Progenitor cell of endocrine pancreas (in vitro differentiated cells): ENCODE measurements at regions not wholly inside any gene's neighbourhood (a gene's known extent, or its start where the extent isn't known, plus 50 kb on each side); places are given as distances from the start of the nearest gene placed in this dataset.

Experiments used
- DNase-seq: peaks from one replicate; pipeline ENCODE4 v3.0.0; 2021; ENCODE audit warnings: low spot score; ENCODE audit not compliant: unreplicated experiment
- H3K27ac Mint-ChIP-seq: 2 replicates; pipeline ENCODE4 v1.8.0; 2021; ENCODE audit warnings: mild to moderate bottlenecking, moderate library complexity, mixed read lengths
- H3K27me3 Mint-ChIP-seq: 2 replicates; pipeline ENCODE4 v1.8.0; 2021; ENCODE audit warnings: mixed read lengths
- H3K36me3 Mint-ChIP-seq: 2 replicates; pipeline ENCODE4 v1.8.0; 2022; ENCODE audit warnings: mixed read lengths; ENCODE audit not compliant: insufficient read depth
- H3K4me1 Mint-ChIP-seq: 2 replicates; pipeline ENCODE4 v1.8.0; 2021; ENCODE audit warnings: low read depth, mixed read lengths
- H3K4me3 Mint-ChIP-seq: 2 replicates; pipeline ENCODE4 v1.8.0; 2021; ENCODE audit warnings: low read depth, mild to moderate bottlenecking, moderate library complexity, mixed read lengths
- H3K9me3 Mint-ChIP-seq: 2 replicates; pipeline ENCODE4 v1.8.0; 2021; ENCODE audit warnings: low read depth, mixed read lengths
- TF ChIP-seq, protein P1 (sequence below): fragments of 200-600 bp; sonication (generic); IDR thresholded peaks from one replicate; pipeline ENCODE4 v1.5.0; 2021; ENCODE audit warnings: antibody characterized with exemption, mild to moderate bottlenecking; ENCODE audit not compliant: unreplicated experiment

DNA sequence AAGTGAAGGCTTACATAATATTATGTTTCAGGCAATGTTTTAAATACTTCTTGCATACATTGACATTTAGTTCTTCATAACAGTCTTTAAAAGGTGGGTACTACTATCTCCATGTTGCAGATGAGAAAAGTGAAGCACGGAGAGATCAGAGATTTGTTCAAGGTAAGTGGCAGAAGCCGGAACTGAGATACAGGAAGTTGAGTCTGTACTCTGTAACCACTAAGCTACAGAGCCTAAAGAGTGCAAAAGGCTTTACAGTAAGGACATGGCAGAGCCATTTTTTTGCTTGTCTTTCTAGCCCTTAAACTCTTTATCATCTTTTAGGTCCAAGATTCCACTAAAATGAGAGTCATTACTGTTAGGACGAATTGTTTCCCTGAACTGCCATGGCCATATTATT lies 186.5 kb upstream of the PEX5L start:
- no peaks in the 10 kb centered on the region for H3K4me1 Mint-ChIP-seq
- H3K27me3 Mint-ChIP-seq, result no peaks in the 10 kb centered on the region
- H3K36me3 Mint-ChIP-seq, result peaks cover under 1% of the 10 kb centered on the region
- DNase-seq, result no peak
- TF ChIP-seq, protein P1, sequence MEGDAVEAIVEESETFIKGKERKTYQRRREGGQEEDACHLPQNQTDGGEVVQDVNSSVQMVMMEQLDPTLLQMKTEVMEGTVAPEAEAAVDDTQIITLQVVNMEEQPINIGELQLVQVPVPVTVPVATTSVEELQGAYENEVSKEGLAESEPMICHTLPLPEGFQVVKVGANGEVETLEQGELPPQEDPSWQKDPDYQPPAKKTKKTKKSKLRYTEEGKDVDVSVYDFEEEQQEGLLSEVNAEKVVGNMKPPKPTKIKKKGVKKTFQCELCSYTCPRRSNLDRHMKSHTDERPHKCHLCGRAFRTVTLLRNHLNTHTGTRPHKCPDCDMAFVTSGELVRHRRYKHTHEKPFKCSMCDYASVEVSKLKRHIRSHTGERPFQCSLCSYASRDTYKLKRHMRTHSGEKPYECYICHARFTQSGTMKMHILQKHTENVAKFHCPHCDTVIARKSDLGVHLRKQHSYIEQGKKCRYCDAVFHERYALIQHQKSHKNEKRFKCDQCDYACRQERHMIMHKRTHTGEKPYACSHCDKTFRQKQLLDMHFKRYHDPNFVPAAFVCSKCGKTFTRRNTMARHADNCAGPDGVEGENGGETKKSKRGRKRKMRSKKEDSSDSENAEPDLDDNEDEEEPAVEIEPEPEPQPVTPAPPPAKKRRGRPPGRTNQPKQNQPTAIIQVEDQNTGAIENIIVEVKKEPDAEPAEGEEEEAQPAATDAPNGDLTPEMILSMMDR, result no peak
- H3K27ac Mint-ChIP-seq, result no peak overlapping the region
- no peak overlapping the region for H3K4me3 Mint-ChIP-seq
- H3K9me3 Mint-ChIP-seq, result peaks cover 36% of the 10 kb centered on the region

DNA sequence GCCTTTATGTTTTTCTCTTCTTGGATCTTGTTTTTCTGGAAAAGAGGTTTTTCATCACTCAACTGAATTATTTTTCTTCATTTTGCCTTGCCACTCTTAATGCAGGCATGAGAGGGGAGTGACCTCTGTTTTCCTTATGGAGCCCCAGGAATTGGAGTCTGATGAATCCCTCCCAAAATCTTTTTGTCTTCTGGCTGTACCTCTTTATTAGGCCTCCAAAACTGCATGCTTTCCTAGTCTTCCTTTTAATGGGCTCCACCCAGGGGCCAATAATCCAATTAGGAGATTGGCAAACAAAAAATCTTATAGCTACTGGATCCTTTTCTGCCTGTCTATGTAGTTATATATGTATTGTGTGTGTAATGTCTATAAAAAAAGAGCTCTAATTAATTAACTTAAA lies 192.4 kb upstream of the PEX5L start:
- Mint-ChIP-seq H3K9me3 (peaks cover 48% of the 10 kb centered on the region), H3K4me1 (no peaks in the 10 kb centered on the region), H3K4me3 (no peak overlapping the region), H3K27me3 (no peaks in the 10 kb centered on the region), H3K36me3 (peaks cover 2% of the 10 kb centered on the region), H3K27ac (no peak overlapping the region)
- no peak for DNase-seq
- TF ChIP-seq, protein P1, result no peak

DNA sequence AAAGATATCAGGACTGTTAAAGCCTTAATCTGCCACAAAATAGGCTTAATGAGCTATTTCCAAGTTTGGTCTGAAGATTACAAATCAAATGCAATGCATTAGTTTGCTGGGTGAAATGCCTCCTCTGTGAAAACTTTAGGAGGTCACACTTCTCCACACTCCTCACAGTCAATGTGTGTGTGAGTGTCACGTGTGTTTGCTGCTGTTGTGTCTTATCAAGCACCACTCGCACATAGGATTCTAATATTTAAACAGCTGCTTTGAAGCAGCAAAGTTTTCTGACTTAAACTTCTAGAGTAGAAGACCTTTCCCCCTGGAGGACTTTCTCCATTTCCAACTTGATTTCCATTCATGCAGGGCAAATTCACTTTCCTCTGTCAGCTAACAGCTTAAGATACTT lies 203.2 kb upstream of the PEX5L start:
- H3K4me3 Mint-ChIP-seq, result no peak overlapping the region
- no peak for DNase-seq
- H3K36me3 Mint-ChIP-seq, result no peaks in the 10 kb centered on the region
- H3K27me3 Mint-ChIP-seq, result no peaks in the 10 kb centered on the region
- H3K27ac Mint-ChIP-seq, result no peak overlapping the region
- TF ChIP-seq, protein P1, result no peak
- H3K4me1 Mint-ChIP-seq, result peaks cover 4% of the 10 kb centered on the region
- peaks cover 11% of the 10 kb centered on the region for H3K9me3 Mint-ChIP-seq

DNA sequence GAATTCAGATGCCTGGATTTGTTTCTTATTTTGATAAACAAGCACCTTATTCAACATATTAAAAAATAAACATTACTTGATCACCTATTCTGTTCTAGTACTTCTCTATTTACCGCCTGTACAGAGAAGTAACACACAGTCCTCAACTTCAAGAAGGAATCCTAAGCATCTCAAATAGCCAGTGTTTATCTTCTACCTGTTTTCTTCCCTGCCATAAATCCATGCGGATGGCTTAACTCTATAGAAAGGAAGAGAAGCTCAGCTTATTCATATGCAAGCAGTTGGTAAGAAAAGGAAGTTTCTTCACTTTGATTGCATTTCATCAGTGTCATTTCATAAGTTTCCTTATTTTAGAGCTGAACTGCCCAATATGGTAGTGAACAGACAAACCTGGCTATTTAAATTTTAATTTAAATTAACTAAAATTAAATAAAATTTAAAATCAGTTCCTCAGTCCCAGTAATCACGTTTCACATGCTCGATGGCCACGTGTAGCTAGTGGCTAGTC lies 210.0 kb upstream of the PEX5L start:
- Mint-ChIP-seq H3K4me1 (no peaks in the 10 kb centered on the region), H3K9me3 (peaks cover 3% of the 10 kb centered on the region), H3K27ac (no peak overlapping the region), H3K36me3 (no peaks in the 10 kb centered on the region), H3K4me3 (no peak overlapping the region), H3K27me3 (no peaks in the 10 kb centered on the region)
- TF ChIP-seq, protein P1, result no peak
- no peak for DNase-seq

DNA sequence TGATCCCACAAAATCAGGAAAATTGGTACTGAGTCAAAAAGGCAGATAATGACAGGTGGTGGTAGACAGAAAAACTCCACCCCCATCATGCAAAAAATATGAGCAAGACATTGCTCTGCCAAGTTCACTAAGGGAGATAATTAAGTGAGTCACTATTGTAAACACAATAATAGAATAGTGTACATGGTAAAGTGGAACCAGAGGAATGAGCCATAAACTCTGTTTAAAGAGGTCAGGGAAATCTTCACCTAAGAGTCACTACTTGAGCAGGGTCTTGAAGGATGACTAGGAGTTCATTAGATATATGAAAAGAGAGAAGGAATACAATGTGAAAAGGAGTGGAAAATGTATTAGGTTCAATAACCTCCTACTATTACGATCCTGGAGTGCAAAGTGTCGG lies 213.4 kb upstream of the PEX5L start:
- TF ChIP-seq, protein P1, result no peak
- DNase-seq, result no peak
- Mint-ChIP-seq H3K27ac (no peak overlapping the region), H3K9me3 (no peaks in the 10 kb centered on the region), H3K4me1 (no peaks in the 10 kb centered on the region), H3K4me3 (no peak overlapping the region), H3K36me3 (no peaks in the 10 kb centered on the region), H3K27me3 (no peaks in the 10 kb centered on the region)
